Liver (tissue), 8 donors: ENCODE measurements at regions not wholly inside any gene's neighbourhood (a gene's known extent, or its start where the extent isn't known, plus 50 kb on each side); places are given as distances from the start of the nearest gene placed in this dataset.

ENCODE experiments used
- DNase-seq: peaks from one replicate; pipeline ENCODE4 v3.0.0-alpha.2; 2017; ENCODE audit warnings: low spot score
- H3K27ac ChIP-seq, 2 donors: one replicate each; pipeline ENCODE4 v1.7.0; 2013; ENCODE audit warnings: inconsistent platforms in 2 of 2, low read length in 2 of 2, control low read depth in 1 of 2, low read depth in 1 of 2, mild to moderate bottlenecking in 1 of 2
- H3K27me3 ChIP-seq, 4 donors: one replicate each; pipeline versions ENCODE4 v1.6.1 to v1.7.0; 2013; ENCODE audit warnings: low read length in 3 of 4, inconsistent platforms in 1 of 4, mild to moderate bottlenecking in 1 of 4, moderate library complexity in 1 of 4; ENCODE audit not compliant: control insufficient read depth in 4 of 4, insufficient read depth in 4 of 4
- H3K36me3 ChIP-seq, 4 donors: one replicate each; pipeline versions ENCODE4 v1.6.1 to v1.7.0; 2013; ENCODE audit warnings: low read length in 3 of 4, mild to moderate bottlenecking in 3 of 4, low read depth in 1 of 4, moderate library complexity in 1 of 4; ENCODE audit not compliant: control insufficient read depth in 4 of 4, insufficient read depth in 3 of 4
- H3K4me1 ChIP-seq, 4 donors: one replicate each; pipeline versions ENCODE4 v1.6.1 to v1.7.0; 2013; ENCODE audit warnings: low read length in 3 of 4, mild to moderate bottlenecking in 3 of 4, moderate library complexity in 1 of 4; ENCODE audit not compliant: control insufficient read depth in 4 of 4, insufficient read depth in 4 of 4
- H3K4me3 ChIP-seq, 3 donors: one replicate each; pipeline versions ENCODE4 v1.6.1 to v1.7.0; 2013; ENCODE audit warnings: low read length in 3 of 3, control low read depth in 1 of 3, low read depth in 1 of 3, mild to moderate bottlenecking in 1 of 3
- H3K9ac ChIP-seq, 2 donors: one replicate each; pipeline ENCODE4 v1.7.0; 2013; ENCODE audit warnings: low read length in 2 of 2, mild to moderate bottlenecking in 2 of 2, moderate library complexity in 2 of 2, control low read depth in 1 of 2, low read depth in 1 of 2
- H3K9me3 ChIP-seq, 4 donors: one replicate each; pipeline versions ENCODE4 v1.6.1 to v1.7.0; 2013; ENCODE audit warnings: low read length in 3 of 4; ENCODE audit not compliant: control insufficient read depth in 4 of 4
- FOXA2 ChIP-seq: IDR thresholded peaks from 2 replicates; pipeline ENCODE4 v1.6.1; 2016; ENCODE audit warnings: antibody characterized with exemption
- HNF4A ChIP-seq, 2 donors: conservative IDR thresholded peaks; 2 replicates each; pipeline ENCODE4 v1.6.1; 2016; ENCODE audit warnings: antibody characterized with exemption in 2 of 2, mild to moderate bottlenecking in 2 of 2
- HNF4G ChIP-seq: IDR thresholded peaks from 2 replicates; pipeline ENCODE4 v1.6.1; 2016; ENCODE audit warnings: antibody characterized with exemption
- JUND ChIP-seq, 2 donors: IDR thresholded peaks; 2 replicates each; pipeline ENCODE4 v1.6.1; 2016; ENCODE audit warnings: antibody characterized with exemption in 2 of 2
- NR2F2 ChIP-seq: IDR thresholded peaks from 2 replicates; pipeline ENCODE4 v1.6.1; 2016; ENCODE audit warnings: antibody characterized with exemption
- RAD21 ChIP-seq, 2 donors: IDR thresholded peaks; 2 replicates each; pipeline ENCODE4 v1.6.1; 2016; ENCODE audit warnings: antibody characterized with exemption in 2 of 2, mild to moderate bottlenecking in 2 of 2
- SP1 ChIP-seq: IDR thresholded peaks from 2 replicates; pipeline ENCODE4 v1.6.1; 2018; ENCODE audit warnings: antibody characterized with exemption, mild to moderate bottlenecking
- TAF1 ChIP-seq: conservative IDR thresholded peaks from 2 replicates; pipeline ENCODE4 v1.6.1; 2016; ENCODE audit warnings: antibody characterized with exemption, mild to moderate bottlenecking
- YY1 ChIP-seq: IDR thresholded peaks from 2 replicates; pipeline ENCODE4 v1.6.1; 2016; ENCODE audit warnings: antibody characterized with exemption, mild to moderate bottlenecking
- WGBS: extraction: QIAGEN DNeasy Blood & Tissue Kit; methylation state at CpG from one replicate; pipeline ENCODE4 v1.1.7; 2013; 5-methylcytosine and 5-hydroxymethylcytosine counted together
- TF ChIP-seq, protein P1 (sequence below): IDR thresholded peaks from 2 replicates; pipeline ENCODE4 v1.6.1; 2016; ENCODE audit warnings: antibody characterized with exemption
- TF ChIP-seq, protein P2 (sequence below): fragments of 150-350 bp; IDR thresholded peaks from 2 replicates; pipeline ENCODE4 v1.5.1; 2017; ENCODE audit warnings: improper control_type of control experiment, low read depth, low read length; ENCODE audit not compliant: missing input control
- TF ChIP-seq, protein P3 (sequence below): IDR thresholded peaks from 2 replicates; pipeline ENCODE4 v1.6.1; 2016; ENCODE audit warnings: antibody characterized with exemption, mild to moderate bottlenecking
- donor health status: healthy.
- donor health status: healthy.
- donor health status: healthy.
- donor health status: healthy.
- donor health status: healthy.

DNA sequence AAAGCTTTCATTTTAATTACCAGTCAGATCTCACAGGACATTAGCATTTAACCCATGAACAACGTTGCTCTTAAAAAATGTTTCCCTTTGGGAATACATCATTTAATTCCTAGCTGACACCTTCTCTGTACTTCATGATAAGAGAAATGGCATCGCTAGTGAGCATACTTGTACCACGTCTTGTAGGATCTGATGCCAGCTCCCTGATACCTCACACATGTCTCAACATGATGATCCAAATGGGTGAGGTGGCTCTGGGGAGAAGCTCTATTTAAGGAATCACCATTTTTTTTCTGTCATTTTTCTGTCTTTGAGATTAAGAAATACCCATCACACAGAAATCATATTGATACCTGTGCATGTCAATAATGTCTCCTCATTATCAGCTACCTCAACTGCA is 772.1 kb upstream of the CA10 start:
- DNase-seq, result no peak
- no peak for TF ChIP-seq TAF1
- TF ChIP-seq HNF4G, result no peak
- no peak for TF ChIP-seq SP1
- TF ChIP-seq, protein P1, sequence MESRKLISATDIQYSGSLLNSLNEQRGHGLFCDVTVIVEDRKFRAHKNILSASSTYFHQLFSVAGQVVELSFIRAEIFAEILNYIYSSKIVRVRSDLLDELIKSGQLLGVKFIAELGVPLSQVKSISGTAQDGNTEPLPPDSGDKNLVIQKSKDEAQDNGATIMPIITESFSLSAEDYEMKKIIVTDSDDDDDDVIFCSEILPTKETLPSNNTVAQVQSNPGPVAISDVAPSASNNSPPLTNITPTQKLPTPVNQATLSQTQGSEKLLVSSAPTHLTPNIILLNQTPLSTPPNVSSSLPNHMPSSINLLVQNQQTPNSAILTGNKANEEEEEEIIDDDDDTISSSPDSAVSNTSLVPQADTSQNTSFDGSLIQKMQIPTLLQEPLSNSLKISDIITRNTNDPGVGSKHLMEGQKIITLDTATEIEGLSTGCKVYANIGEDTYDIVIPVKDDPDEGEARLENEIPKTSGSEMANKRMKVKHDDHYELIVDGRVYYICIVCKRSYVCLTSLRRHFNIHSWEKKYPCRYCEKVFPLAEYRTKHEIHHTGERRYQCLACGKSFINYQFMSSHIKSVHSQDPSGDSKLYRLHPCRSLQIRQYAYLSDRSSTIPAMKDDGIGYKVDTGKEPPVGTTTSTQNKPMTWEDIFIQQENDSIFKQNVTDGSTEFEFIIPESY, result no peak
- TF ChIP-seq YY1, result no peak

DNA sequence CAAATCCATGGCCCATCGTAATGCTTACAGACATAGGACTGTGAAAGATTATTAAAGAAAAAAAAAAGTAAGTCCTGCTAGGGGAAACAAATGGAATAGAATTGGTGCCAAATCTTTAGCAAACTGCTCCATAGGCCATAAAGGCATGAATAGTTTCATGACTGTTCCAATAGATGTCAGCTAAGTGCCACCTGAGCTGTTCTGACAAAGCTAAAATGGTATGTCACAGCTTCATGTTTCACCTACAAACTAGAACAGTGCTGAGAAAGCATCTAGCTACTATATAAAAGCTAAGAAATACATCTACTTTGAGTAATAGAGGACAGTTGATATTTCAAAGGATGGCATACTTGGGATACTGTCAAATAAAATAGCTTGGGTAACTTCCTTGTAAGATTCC is 771.6 kb upstream of the CA10 start:
- no peak for DNase-seq
- Histone ChIP-seq H3K9me3 (peaks cover 0 to 3% (median 0%) of the 10 kb centered on the region in 4 donors), H3K36me3 (no peaks in the 10 kb centered on the region), H3K4me1 (no peaks in the 10 kb centered on the region), H3K27me3 (peaks cover 0 to 1% (median 0%) of the 10 kb centered on the region in 4 donors), H3K9ac (no peak overlapping the region), H3K4me3 (no peak overlapping the region), H3K27ac (no peak overlapping the region)
- no peak for TF ChIP-seq JUND (IDR thresholded peaks at IDR 0.05)
- no peak for TF ChIP-seq NR2F2
- TF ChIP-seq, protein P1, result no peak
- TF ChIP-seq HNF4A (conservative IDR thresholded peaks at IDR 0.05), result no peak
- TF ChIP-seq YY1, result no peak
- TF ChIP-seq, protein P2, sequence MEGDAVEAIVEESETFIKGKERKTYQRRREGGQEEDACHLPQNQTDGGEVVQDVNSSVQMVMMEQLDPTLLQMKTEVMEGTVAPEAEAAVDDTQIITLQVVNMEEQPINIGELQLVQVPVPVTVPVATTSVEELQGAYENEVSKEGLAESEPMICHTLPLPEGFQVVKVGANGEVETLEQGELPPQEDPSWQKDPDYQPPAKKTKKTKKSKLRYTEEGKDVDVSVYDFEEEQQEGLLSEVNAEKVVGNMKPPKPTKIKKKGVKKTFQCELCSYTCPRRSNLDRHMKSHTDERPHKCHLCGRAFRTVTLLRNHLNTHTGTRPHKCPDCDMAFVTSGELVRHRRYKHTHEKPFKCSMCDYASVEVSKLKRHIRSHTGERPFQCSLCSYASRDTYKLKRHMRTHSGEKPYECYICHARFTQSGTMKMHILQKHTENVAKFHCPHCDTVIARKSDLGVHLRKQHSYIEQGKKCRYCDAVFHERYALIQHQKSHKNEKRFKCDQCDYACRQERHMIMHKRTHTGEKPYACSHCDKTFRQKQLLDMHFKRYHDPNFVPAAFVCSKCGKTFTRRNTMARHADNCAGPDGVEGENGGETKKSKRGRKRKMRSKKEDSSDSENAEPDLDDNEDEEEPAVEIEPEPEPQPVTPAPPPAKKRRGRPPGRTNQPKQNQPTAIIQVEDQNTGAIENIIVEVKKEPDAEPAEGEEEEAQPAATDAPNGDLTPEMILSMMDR, result no peak
- no peak for TF ChIP-seq SP1
- WGBS, result 58% methylated on average over 1 of the region's 1 CpG

More for the DNA sequence above, 772.1 kb upstream of the CA10 start:
- Histone ChIP-seq H3K9ac (no peak overlapping the region), H3K4me3 (no peak overlapping the region), H3K9me3 (peaks cover 0 to 3% (median 0%) of the 10 kb centered on the region in 4 donors), H3K27me3 (peaks cover 0 to 1% (median 0%) of the 10 kb centered on the region in 4 donors), H3K27ac (no peak overlapping the region), H3K4me1 (no peaks in the 10 kb centered on the region), H3K36me3 (no peaks in the 10 kb centered on the region)
- 79% methylated on average over 3 of the region's 3 CpGs for WGBS

DNA sequence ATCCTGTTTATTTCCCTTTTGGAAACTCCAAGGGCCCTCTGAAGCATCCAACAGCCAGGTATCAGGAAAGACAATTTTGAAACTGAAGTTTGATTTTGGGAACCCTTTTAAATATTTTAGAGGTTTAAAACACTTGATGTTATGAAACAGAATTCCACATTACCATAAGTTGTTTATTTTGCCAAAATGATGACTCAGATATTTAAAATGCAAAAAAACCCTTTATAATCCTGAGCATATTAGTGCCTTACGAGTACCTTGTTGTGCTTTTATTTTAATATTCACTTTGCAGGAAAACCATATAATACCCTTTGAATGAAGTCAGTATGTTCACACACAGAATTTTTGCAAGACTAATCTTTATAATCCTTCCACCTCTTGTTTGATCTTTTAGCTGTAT is 765.1 kb upstream of the CA10 start:
- Histone ChIP-seq H3K9ac (no peak overlapping the region), H3K27ac (no peak overlapping the region), H3K36me3 (no peaks in the 10 kb centered on the region), H3K9me3 (peaks cover 0 to under 1% (median 0%) of the 10 kb centered on the region in 4 donors), H3K4me1 (no peaks in the 10 kb centered on the region), H3K27me3 (peaks cover 0 to 1% (median 0%) of the 10 kb centered on the region in 4 donors), H3K4me3 (no peak overlapping the region)
- DNase-seq, result no peak
- WGBS, result 73% methylated on average over 1 of the region's 1 CpG
- no peak for TF ChIP-seq YY1
- no peak for TF ChIP-seq FOXA2
- TF ChIP-seq RAD21 (IDR thresholded peaks at IDR 0.05), result no peak
- TF ChIP-seq, protein P1, result no peak
- TF ChIP-seq, protein P2, result no peak
- TF ChIP-seq, protein P3, sequence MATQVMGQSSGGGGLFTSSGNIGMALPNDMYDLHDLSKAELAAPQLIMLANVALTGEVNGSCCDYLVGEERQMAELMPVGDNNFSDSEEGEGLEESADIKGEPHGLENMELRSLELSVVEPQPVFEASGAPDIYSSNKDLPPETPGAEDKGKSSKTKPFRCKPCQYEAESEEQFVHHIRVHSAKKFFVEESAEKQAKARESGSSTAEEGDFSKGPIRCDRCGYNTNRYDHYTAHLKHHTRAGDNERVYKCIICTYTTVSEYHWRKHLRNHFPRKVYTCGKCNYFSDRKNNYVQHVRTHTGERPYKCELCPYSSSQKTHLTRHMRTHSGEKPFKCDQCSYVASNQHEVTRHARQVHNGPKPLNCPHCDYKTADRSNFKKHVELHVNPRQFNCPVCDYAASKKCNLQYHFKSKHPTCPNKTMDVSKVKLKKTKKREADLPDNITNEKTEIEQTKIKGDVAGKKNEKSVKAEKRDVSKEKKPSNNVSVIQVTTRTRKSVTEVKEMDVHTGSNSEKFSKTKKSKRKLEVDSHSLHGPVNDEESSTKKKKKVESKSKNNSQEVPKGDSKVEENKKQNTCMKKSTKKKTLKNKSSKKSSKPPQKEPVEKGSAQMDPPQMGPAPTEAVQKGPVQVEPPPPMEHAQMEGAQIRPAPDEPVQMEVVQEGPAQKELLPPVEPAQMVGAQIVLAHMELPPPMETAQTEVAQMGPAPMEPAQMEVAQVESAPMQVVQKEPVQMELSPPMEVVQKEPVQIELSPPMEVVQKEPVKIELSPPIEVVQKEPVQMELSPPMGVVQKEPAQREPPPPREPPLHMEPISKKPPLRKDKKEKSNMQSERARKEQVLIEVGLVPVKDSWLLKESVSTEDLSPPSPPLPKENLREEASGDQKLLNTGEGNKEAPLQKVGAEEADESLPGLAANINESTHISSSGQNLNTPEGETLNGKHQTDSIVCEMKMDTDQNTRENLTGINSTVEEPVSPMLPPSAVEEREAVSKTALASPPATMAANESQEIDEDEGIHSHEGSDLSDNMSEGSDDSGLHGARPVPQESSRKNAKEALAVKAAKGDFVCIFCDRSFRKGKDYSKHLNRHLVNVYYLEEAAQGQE, result no peak
